Trophoblast cell (in vitro differentiated cells and primary cell): ENCODE measurements at regions not wholly inside any gene's neighbourhood (a gene's known extent, or its start where the extent isn't known, plus 50 kb on each side); places are given as distances from the start of the nearest gene placed in this dataset.
"Not testable (repeated sequence)": the region's sequence is repeated elsewhere in the genome, so short reads cannot be mapped to it uniquely, and the experiment has no call there.

Experiments
- DNase-seq, 2 donors: peaks; one replicate each; pipeline ENCODE4 v3.0.0-alpha.2; 2016
- H2AFZ ChIP-seq: 2 replicates; pipeline ENCODE4 v1.6.1; 2013; ENCODE audit warnings: low read length, moderate library complexity, mild to moderate bottlenecking; ENCODE audit not compliant: insufficient read depth, poor library complexity
- H2AK5ac ChIP-seq: 2 replicates; pipeline ENCODE4 v1.6.1; 2013; ENCODE audit warnings: mild to moderate bottlenecking, low read length
- H2BK120ac ChIP-seq: 2 replicates; pipeline ENCODE4 v1.6.1; 2013; ENCODE audit warnings: low read length, mild to moderate bottlenecking, moderate library complexity; ENCODE audit not compliant: insufficient read depth, poor library complexity
- H2BK12ac ChIP-seq: 2 replicates; pipeline ENCODE4 v1.6.1; 2013; ENCODE audit warnings: mild to moderate bottlenecking, low read length, moderate library complexity
- H2BK5ac ChIP-seq: 2 replicates; pipeline ENCODE4 v1.6.1; 2013; ENCODE audit warnings: low read length, low read depth, moderate library complexity, mild to moderate bottlenecking; ENCODE audit not compliant: poor library complexity
- H3K14ac ChIP-seq: 2 replicates; pipeline ENCODE4 v1.6.1; 2013; ENCODE audit warnings: mild to moderate bottlenecking, low read length
- H3K18ac ChIP-seq: 2 replicates; pipeline ENCODE4 v1.6.1; 2013; ENCODE audit warnings: mild to moderate bottlenecking, low read length
- H3K23ac ChIP-seq: 2 replicates; pipeline ENCODE4 v1.6.1; 2013; ENCODE audit warnings: low read length
- H3K27ac ChIP-seq: 2 replicates; pipeline ENCODE4 v1.5.1; 2013; ENCODE audit warnings: low read depth, mild to moderate bottlenecking, inconsistent platforms, low read length, moderate library complexity
- H3K27me3 ChIP-seq: 2 replicates; pipeline ENCODE4 v1.6.1; 2013; ENCODE audit warnings: inconsistent platforms, mild to moderate bottlenecking, low read length, moderate library complexity; ENCODE audit not compliant: insufficient read depth
- H3K36me3 ChIP-seq, 2 experiments: 1 replicate in 1 of 2; 2 replicates in 1 of 2; pipeline ENCODE4 v1.6.1; 2013; ENCODE audit warnings: low read length in 2 of 2, mild to moderate bottlenecking in 2 of 2, moderate library complexity in 1 of 2; ENCODE audit not compliant: insufficient read depth in 2 of 2, control insufficient read depth in 1 of 2
- H3K4ac ChIP-seq: 2 replicates; pipeline ENCODE4 v1.6.1; 2013; ENCODE audit warnings: low read depth, mild to moderate bottlenecking, low read length, moderate library complexity
- H3K4me1 ChIP-seq, 2 experiments: 1 replicate in 1 of 2; 2 replicates in 1 of 2; pipeline ENCODE4 v1.6.1; 2013; ENCODE audit warnings: low read length in 2 of 2, mild to moderate bottlenecking in 2 of 2, moderate library complexity in 1 of 2; ENCODE audit not compliant: insufficient read depth in 2 of 2, control insufficient read depth in 1 of 2
- H3K4me2 ChIP-seq: 2 replicates; pipeline ENCODE4 v1.6.1; 2013; ENCODE audit warnings: inconsistent platforms, mild to moderate bottlenecking, low read length, moderate library complexity
- H3K4me3 ChIP-seq: 2 replicates; pipeline ENCODE4 v1.5.1; 2013; ENCODE audit warnings: mild to moderate bottlenecking, low read depth, low read length, inconsistent platforms
- H3K79me1 ChIP-seq: one replicate; pipeline ENCODE4 v1.6.1; 2013; ENCODE audit warnings: low read length
- H3K79me2 ChIP-seq: 2 replicates; pipeline ENCODE4 v1.6.1; 2013; ENCODE audit warnings: low read length, mild to moderate bottlenecking; ENCODE audit not compliant: control insufficient read depth, insufficient read depth, poor library complexity
- H3K9ac ChIP-seq: 2 replicates; pipeline ENCODE4 v1.6.1; 2013; ENCODE audit warnings: mild to moderate bottlenecking, low read length
- H3K9me3 ChIP-seq: 2 replicates; pipeline ENCODE4 v1.6.1; 2013; ENCODE audit warnings: low read depth, mild to moderate bottlenecking, control low read depth, inconsistent platforms, low read length; ENCODE audit not compliant: insufficient read depth
- H4K12ac ChIP-seq: 2 replicates; pipeline ENCODE4 v1.6.1; 2013; ENCODE audit warnings: low read depth, mild to moderate bottlenecking, low read length, moderate library complexity
- H4K8ac ChIP-seq: 2 replicates; pipeline ENCODE4 v1.6.1; 2013; ENCODE audit warnings: low read depth, mild to moderate bottlenecking, low read length, moderate library complexity
- H4K91ac ChIP-seq: one replicate; pipeline ENCODE4 v1.6.1; 2013; ENCODE audit warnings: low read depth, mild to moderate bottlenecking, low read length, moderate library complexity
- WGBS: extraction: QIAGEN DNeasy Blood & Tissue Kit; methylation state at CpG from one replicate; pipeline ENCODE4 v1.1.7; 2013; ENCODE audit warnings: missing lambda C conversion rate; ENCODE audit not compliant: insufficient read length, insufficient coverage; ENCODE audit errors: extremely low coverage; 5-methylcytosine and 5-hydroxymethylcytosine counted together

GRCh38 chrX:107389726-107390125, 59.7 kb upstream of the FRMPD3 start:
- Histone ChIP-seq H3K4me3 (no peak overlapping the region), H4K12ac (no peak overlapping the region), H2BK5ac (no peak overlapping the region), H3K4me2 (no peak overlapping the region), H3K27me3 (no peaks in the 10 kb centered on the region), H3K18ac (no peak overlapping the region), H3K79me2 (no peaks in the 10 kb centered on the region), H3K9me3 (no peaks in the 10 kb centered on the region), H3K4me1 (no peaks in the 10 kb centered on the region), H2BK12ac (no peak overlapping the region), H3K79me1 (no peaks in the 10 kb centered on the region), H3K27ac (no peak overlapping the region), H2AK5ac (no peak overlapping the region), H3K4ac (no peak overlapping the region), H3K14ac (no peak overlapping the region), H4K91ac (no peak overlapping the region), H3K9ac (no peak overlapping the region), H3K36me3 (no peaks in the 10 kb centered on the region), H3K23ac (no peak overlapping the region), H2AFZ (no peak overlapping the region), H4K8ac (no peak overlapping the region), H2BK120ac (no peak overlapping the region)
- DNase-seq = no peak
- no CpG with 5 or more reads among the region's 2 CpGs for WGBS

GRCh38 chrX:107393656-107394055, 55.8 kb upstream of the FRMPD3 start:
- not testable (repeated sequence) for H3K18ac ChIP-seq, H4K91ac ChIP-seq, H3K4me1 ChIP-seq, H3K9me3 ChIP-seq, H3K14ac ChIP-seq, H3K9ac ChIP-seq, H3K4me3 ChIP-seq, H3K4me2 ChIP-seq, H3K27ac ChIP-seq, H2AK5ac ChIP-seq, H3K79me2 ChIP-seq, H4K12ac ChIP-seq, H2BK5ac ChIP-seq, H3K36me3 ChIP-seq, H3K4ac ChIP-seq, H3K27me3 ChIP-seq, H3K79me1 ChIP-seq, H4K8ac ChIP-seq, H2AFZ ChIP-seq, H3K23ac ChIP-seq, H2BK12ac ChIP-seq, H2BK120ac ChIP-seq, DNase-seq
- no CpG with 5 or more reads among the region's 1 CpG for WGBS

- Histone ChIP-seq H3K27ac (no peak overlapping the region), H3K79me1 (no peaks in the 10 kb centered on the region), H4K8ac (no peak overlapping the region), H3K27me3 (no peaks in the 10 kb centered on the region), H3K14ac (no peak overlapping the region), H3K36me3 (no peaks in the 10 kb centered on the region), H4K12ac (no peak overlapping the region), H3K18ac (no peak overlapping the region), H3K9ac (no peak overlapping the region), H3K4ac (no peak overlapping the region), H2BK12ac (no peak overlapping the region), H2BK5ac (no peak overlapping the region), H2AFZ (no peak overlapping the region), H4K91ac (no peak overlapping the region), H3K23ac (no peak overlapping the region), H3K9me3 (no peaks in the 10 kb centered on the region), H2AK5ac (no peak overlapping the region), H2BK120ac (no peak overlapping the region), H3K4me3 (no peak overlapping the region), H3K4me2 (no peak overlapping the region), H3K4me1 (no peaks in the 10 kb centered on the region), H3K79me2 (no peaks in the 10 kb centered on the region)
- WGBS = no CpG with 5 or more reads among the region's 1 CpG
- no peak for DNase-seq
Observed at GRCh38 chrX:107396235-107396634, 53.2 kb upstream of the FRMPD3 start.

- H4K12ac ChIP-seq = no peak overlapping the region
- H2BK120ac ChIP-seq = no peak overlapping the region
- H4K8ac ChIP-seq = no peak overlapping the region
- H3K79me2 ChIP-seq = no peaks in the 10 kb centered on the region
- H3K14ac ChIP-seq = no peak overlapping the region
- no peaks in the 10 kb centered on the region for H3K27me3 ChIP-seq
- no peak overlapping the region for H4K91ac ChIP-seq
- no peak overlapping the region for H3K4me3 ChIP-seq
- H3K18ac ChIP-seq = no peak overlapping the region
- no peaks in the 10 kb centered on the region for H3K36me3 ChIP-seq
- no peak overlapping the region for H2BK12ac ChIP-seq
- no peak overlapping the region for H2AFZ ChIP-seq
- no peak for DNase-seq
- H3K9me3 ChIP-seq = no peaks in the 10 kb centered on the region
- H3K4ac ChIP-seq = no peak overlapping the region
- no peak overlapping the region for H3K4me2 ChIP-seq
- H2AK5ac ChIP-seq = no peak overlapping the region
- no peak overlapping the region for H3K27ac ChIP-seq
- H3K4me1 ChIP-seq = no peaks in the 10 kb centered on the region
- no CpG with 5 or more reads among the region's 6 CpGs for WGBS
- no peaks in the 10 kb centered on the region for H3K79me1 ChIP-seq
- no peak overlapping the region for H2BK5ac ChIP-seq
- H3K9ac ChIP-seq = no peak overlapping the region
- no peak overlapping the region for H3K23ac ChIP-seq
Observed at GRCh38 chrX:107396783-107397182, 52.7 kb upstream of the FRMPD3 start.

- H3K23ac ChIP-seq = no peak overlapping the region
- no peaks in the 10 kb centered on the region for H3K79me1 ChIP-seq
- H3K9me3 ChIP-seq = no peaks in the 10 kb centered on the region
- no peak overlapping the region for H2AFZ ChIP-seq
- H2AK5ac ChIP-seq = no peak overlapping the region
- H3K27ac ChIP-seq = no peak overlapping the region
- H2BK5ac ChIP-seq = no peak overlapping the region
- H4K12ac ChIP-seq = no peak overlapping the region
- H4K91ac ChIP-seq = no peak overlapping the region
- no peak overlapping the region for H3K18ac ChIP-seq
- H3K9ac ChIP-seq = no peak overlapping the region
- H2BK12ac ChIP-seq = no peak overlapping the region
- no peaks in the 10 kb centered on the region for H3K36me3 ChIP-seq
- DNase-seq = no peak
- no peaks in the 10 kb centered on the region for H3K79me2 ChIP-seq
- no peak overlapping the region for H3K4ac ChIP-seq
- H3K4me1 ChIP-seq = no peaks in the 10 kb centered on the region
- no peaks in the 10 kb centered on the region for H3K27me3 ChIP-seq
- H3K14ac ChIP-seq = no peak overlapping the region
- H4K8ac ChIP-seq = no peak overlapping the region
- no peak overlapping the region for H2BK120ac ChIP-seq
- no peak overlapping the region for H3K4me3 ChIP-seq
- no peak overlapping the region for H3K4me2 ChIP-seq
Observed at GRCh38 chrX:107398115-107398514, 51.3 kb upstream of the FRMPD3 start.
